Activated naive CD8-positive, alpha-beta T cell treated with anti-CD3 and anti-CD28 coated beads, Interleukin-2, amount 10 ng/mL, durations not matched to agents 7 days and 5 days (primary cell): ENCODE measurements at regions not wholly inside any gene's neighbourhood (a gene's known extent, or its start where the extent isn't known, plus 50 kb on each side); places are given as distances from the start of the nearest gene placed in this dataset.

Experiments
- ATAC-seq: fragments of 150-1000 bp; cut with Tn5 transposase; one replicate; pipeline ENCODE4 v1.10.0; 2021; ENCODE audit warnings: low read depth, moderate library complexity
- POLR2A ChIA-PET: fragments of 350-600 bp; sonication (Branson Sonifier 250); formaldehyde crosslinking; loops from one replicate; lab custom pipeline; 2021; ENCODE audit warnings: antibody characterized with exemption; lab: Charles Lee
- DNase-seq: peaks from one replicate; pipeline ENCODE4 v3.0.0; 2021
- H3K27ac Mint-ChIP-seq: one replicate; pipeline ENCODE4 v1.8.0; 2022; ENCODE audit warnings: mild to moderate bottlenecking, mixed read lengths
- H3K27me3 Mint-ChIP-seq: one replicate; pipeline ENCODE4 v1.8.0; 2022; ENCODE audit warnings: mild to moderate bottlenecking, moderate library complexity, mixed read lengths
- H3K36me3 Mint-ChIP-seq: one replicate; pipeline ENCODE4 v1.8.0; 2021; ENCODE audit warnings: mild to moderate bottlenecking, mixed read lengths
- H3K4me1 Mint-ChIP-seq: one replicate; pipeline ENCODE4 v1.8.0; 2021; ENCODE audit warnings: mixed read lengths
- H3K4me3 Mint-ChIP-seq: one replicate; pipeline ENCODE4 v1.8.0; 2022; ENCODE audit warnings: mild to moderate bottlenecking, moderate library complexity, mixed read lengths
- H3K9me3 Mint-ChIP-seq: one replicate; pipeline ENCODE4 v1.8.0; 2021; ENCODE audit warnings: mixed read lengths

DNA sequence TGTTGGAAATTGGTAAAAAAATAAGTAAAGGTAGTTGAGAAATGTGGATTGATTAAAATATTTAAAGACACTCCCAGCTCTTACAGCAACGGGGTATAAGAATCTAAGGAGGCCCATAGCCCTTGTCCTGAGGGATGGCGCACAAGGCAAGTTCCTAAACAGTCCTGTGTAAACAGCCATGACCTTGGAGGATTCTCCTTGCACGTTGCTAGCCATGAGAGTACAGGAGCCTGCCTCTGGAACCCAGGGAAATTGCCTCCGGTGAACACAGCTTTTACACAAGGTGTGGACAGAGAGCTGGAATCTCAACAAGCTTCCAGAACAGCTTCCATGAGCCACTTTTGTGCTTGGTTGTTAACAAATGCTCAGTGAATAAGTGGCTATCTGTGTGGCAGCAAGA lies 378.2 kb downstream of the FOXO1 start:
- H3K36me3 Mint-ChIP-seq = peaks cover under 1% of the 10 kb centered on the region
- H3K9me3 Mint-ChIP-seq = no peaks in the 10 kb centered on the region
- H3K4me3 Mint-ChIP-seq = no peak overlapping the region
- no peak overlapping the region for H3K27ac Mint-ChIP-seq
- ATAC-seq (no peak), DNase-seq (no peak)
- H3K4me1 Mint-ChIP-seq = peaks cover 5% of the 10 kb centered on the region
- H3K27me3 Mint-ChIP-seq = no peaks in the 10 kb centered on the region
- POLR2A ChIA-PET = no interaction called here

DNA sequence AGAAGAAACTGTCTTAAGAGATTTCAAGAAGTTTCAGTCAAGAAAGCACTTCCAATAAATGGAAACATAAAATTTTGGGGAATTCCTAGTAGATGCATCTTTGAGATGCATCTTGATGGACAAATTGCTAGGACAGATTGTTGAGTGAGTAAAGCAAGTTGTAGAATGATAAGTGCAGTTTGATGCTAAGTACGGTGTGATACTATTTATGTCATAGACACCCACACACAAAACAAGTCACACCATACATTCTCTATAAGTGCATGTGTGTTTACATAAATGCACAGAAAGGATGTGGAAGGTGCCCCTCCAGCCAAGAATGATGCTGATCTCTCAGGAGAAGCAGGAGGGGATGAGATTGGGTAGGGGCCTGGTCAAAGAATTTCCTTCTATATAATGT lies 375.7 kb downstream of the FOXO1 start:
- ATAC-seq (no peak), DNase-seq (no peak)
- POLR2A ChIA-PET = no interaction called here
- H3K4me1 Mint-ChIP-seq = peaks cover 5% of the 10 kb centered on the region
- no peak overlapping the region for H3K4me3 Mint-ChIP-seq
- H3K9me3 Mint-ChIP-seq = peaks cover 3% of the 10 kb centered on the region
- H3K27me3 Mint-ChIP-seq = no peaks in the 10 kb centered on the region
- peaks cover under 1% of the 10 kb centered on the region for H3K36me3 Mint-ChIP-seq
- H3K27ac Mint-ChIP-seq = no peak overlapping the region

DNA sequence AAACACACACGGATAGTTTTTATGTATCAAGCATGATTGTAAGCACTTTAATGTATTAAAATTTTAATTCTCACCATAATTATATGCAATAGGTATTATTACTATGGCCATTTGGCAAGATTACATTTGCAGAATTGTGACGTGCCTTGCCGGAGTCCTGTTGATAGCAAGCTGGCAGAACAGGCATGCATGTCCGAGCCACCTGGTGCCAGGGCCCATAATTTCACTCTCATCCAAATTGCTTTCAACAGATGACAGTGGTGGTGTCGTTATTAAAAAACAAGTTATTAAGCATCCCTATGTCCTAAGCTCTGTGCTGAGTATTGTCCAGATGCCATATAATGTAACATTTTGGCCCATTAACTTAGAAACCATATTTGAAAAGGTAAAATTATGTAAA lies 374.3 kb downstream of the FOXO1 start:
- POLR2A ChIA-PET = no interaction called here

DNA sequence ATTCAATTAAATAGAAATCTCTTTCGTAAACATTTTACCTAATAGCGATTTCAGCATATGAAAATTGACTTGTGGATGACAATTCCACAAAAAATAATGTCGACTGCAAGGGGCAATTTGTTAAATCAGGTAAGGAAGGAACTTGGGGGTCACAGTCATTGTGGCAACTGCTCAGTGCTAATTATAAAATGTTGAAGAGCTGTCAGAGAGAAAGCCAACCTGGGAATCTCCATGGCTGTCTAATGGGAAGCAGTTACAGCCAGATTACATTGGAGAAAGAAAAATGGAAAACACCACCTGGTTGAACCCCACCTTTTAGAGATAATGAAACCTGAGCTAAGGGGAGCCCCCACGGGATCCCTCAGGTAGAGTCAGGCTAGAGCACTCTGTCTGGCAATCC lies 373.9 kb downstream of the FOXO1 start:
- H3K36me3 Mint-ChIP-seq = peaks cover 5% of the 10 kb centered on the region
- peaks cover 5% of the 10 kb centered on the region for H3K4me1 Mint-ChIP-seq
- no peak for ATAC-seq
- DNase-seq = no peak
- H3K9me3 Mint-ChIP-seq = peaks cover 8% of the 10 kb centered on the region
- H3K4me3 Mint-ChIP-seq = no peak overlapping the region
- no peak overlapping the region for H3K27ac Mint-ChIP-seq
- H3K27me3 Mint-ChIP-seq = no peaks in the 10 kb centered on the region
- POLR2A ChIA-PET = no interaction called here

More for the DNA sequence above, 374.3 kb downstream of the FOXO1 start:
- peaks cover 8% of the 10 kb centered on the region for H3K9me3 Mint-ChIP-seq
- H3K27me3 Mint-ChIP-seq = no peaks in the 10 kb centered on the region
- H3K4me1 Mint-ChIP-seq = peaks cover 5% of the 10 kb centered on the region
- no peak overlapping the region for H3K4me3 Mint-ChIP-seq
- no peak overlapping the region for H3K27ac Mint-ChIP-seq
- no peak for ATAC-seq
- H3K36me3 Mint-ChIP-seq = peaks cover 5% of the 10 kb centered on the region
- DNase-seq = no peak

DNA sequence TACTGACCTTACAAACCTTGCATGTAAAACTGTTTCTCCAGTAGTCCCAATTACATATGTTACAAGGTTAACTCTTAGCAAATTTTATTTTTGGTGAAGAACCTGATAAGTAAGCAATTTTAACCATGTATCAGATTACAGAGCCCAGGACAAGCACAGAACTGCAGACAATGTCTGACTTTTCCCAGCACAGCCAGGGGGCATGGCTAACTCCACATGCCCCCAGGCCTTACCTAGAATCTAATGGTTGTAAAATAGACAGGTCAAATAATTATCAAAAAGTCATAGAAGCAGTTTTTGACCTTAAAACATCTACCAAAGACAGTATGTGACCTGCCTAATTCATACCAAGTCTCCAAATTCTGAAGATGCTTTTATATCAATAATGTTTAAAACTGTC lies 364.1 kb downstream of the FOXO1 start:
- H3K36me3 Mint-ChIP-seq = peaks cover 30% of the 10 kb centered on the region
- POLR2A ChIA-PET = interaction anchor here (0.6 kb wide), 1 partner anchor 10 kb away, joined by 3 read pairs; no protein-coding TSS in a partner anchor
- no peak for DNase-seq
- peaks cover 4% of the 10 kb centered on the region for H3K4me1 Mint-ChIP-seq
- ATAC-seq = no peak
- H3K27me3 Mint-ChIP-seq = no peaks in the 10 kb centered on the region
- no peak overlapping the region for H3K27ac Mint-ChIP-seq
- H3K9me3 Mint-ChIP-seq = peaks cover 39% of the 10 kb centered on the region
- no peak overlapping the region for H3K4me3 Mint-ChIP-seq

DNA sequence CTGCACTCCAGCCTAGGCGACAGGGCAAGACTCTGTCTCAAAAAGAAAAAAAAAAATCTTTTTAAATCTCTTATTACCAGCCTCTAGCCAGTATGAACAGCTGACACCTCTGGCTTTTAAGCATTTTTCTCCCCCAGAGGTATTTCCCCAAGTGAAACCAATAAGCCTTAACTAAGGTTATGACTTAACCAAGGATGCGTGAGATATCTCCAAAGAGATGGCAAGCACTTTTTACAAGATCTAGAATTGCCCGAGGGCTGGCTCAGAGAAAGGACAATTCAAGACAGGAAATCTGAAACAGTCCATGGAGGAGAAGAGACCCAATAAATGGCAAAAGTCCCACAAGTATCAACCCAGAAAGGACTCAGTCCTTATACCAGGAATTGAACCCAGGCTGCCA lies 362.1 kb downstream of the FOXO1 start:
- Mint-ChIP-seq H3K27ac (no peak overlapping the region), H3K4me1 (peaks cover 5% of the 10 kb centered on the region)
- POLR2A ChIA-PET = interaction anchor here (0.6 kb wide), 1 partner anchor 9 kb away, joined by 4 read pairs; no protein-coding TSS in a partner anchor

DNA sequence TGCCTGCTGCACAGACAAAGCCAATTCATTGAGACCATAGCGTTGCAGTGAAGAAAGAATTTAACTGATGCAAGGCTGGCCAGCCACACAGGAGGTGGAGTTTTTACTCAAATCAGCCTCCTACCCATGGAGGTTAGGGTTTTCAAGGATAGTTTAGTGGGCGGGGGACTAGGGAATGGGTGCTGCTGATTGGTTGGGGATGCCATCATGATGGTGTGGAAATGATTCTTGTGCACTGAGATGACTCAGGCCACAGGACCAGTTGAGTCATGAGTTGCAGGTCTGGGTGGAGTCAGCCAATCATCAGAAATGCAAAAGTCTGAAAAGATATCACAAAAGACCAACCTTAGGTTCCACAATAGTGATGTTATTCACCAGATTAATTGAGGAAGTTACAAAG lies 359.6 kb downstream of the FOXO1 start:
- Mint-ChIP-seq H3K27me3 (no peaks in the 10 kb centered on the region), H3K9me3 (peaks cover 34% of the 10 kb centered on the region), H3K36me3 (peaks cover 23% of the 10 kb centered on the region), H3K4me3 (no peak overlapping the region), H3K4me1 (peaks cover 5% of the 10 kb centered on the region), H3K27ac (no peak overlapping the region)
- POLR2A ChIA-PET = no interaction called here
- DNase-seq (no peak), ATAC-seq (no peak)

More for the DNA sequence above, 362.1 kb downstream of the FOXO1 start:
- Mint-ChIP-seq H3K27me3 (no peaks in the 10 kb centered on the region), H3K9me3 (peaks cover 44% of the 10 kb centered on the region), H3K4me3 (no peak overlapping the region), H3K36me3 (peaks cover 34% of the 10 kb centered on the region)
- ATAC-seq (no peak), DNase-seq (no peak)

DNA sequence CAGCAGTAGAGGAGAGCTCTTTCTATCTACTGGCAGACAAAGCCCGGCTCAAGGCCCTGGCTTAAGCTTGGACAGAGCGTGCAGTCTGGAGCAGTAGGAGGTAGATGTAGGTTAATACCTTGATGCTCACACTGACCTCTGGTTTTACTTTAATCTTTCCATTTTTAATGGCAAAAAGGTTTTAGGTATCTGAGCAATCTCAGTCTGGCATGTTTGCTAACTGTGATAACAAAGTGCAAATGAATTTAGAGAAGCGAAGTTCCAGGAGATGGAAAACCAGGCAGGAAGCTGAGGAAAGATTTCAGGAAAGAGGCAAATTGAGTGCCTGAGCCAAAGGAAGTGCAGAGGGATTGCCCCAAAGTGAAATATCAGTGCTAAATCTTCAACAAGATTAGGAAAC lies 356.6 kb downstream of the FOXO1 start:
- H3K4me1 Mint-ChIP-seq = peaks cover 15% of the 10 kb centered on the region
- no peak overlapping the region for H3K4me3 Mint-ChIP-seq
- peaks cover 16% of the 10 kb centered on the region for H3K36me3 Mint-ChIP-seq
- H3K27me3 Mint-ChIP-seq = no peaks in the 10 kb centered on the region
- POLR2A ChIA-PET = no interaction called here
- ATAC-seq (no peak), DNase-seq (no peak)
- H3K9me3 Mint-ChIP-seq = peaks cover 25% of the 10 kb centered on the region
- no peak overlapping the region for H3K27ac Mint-ChIP-seq

DNA sequence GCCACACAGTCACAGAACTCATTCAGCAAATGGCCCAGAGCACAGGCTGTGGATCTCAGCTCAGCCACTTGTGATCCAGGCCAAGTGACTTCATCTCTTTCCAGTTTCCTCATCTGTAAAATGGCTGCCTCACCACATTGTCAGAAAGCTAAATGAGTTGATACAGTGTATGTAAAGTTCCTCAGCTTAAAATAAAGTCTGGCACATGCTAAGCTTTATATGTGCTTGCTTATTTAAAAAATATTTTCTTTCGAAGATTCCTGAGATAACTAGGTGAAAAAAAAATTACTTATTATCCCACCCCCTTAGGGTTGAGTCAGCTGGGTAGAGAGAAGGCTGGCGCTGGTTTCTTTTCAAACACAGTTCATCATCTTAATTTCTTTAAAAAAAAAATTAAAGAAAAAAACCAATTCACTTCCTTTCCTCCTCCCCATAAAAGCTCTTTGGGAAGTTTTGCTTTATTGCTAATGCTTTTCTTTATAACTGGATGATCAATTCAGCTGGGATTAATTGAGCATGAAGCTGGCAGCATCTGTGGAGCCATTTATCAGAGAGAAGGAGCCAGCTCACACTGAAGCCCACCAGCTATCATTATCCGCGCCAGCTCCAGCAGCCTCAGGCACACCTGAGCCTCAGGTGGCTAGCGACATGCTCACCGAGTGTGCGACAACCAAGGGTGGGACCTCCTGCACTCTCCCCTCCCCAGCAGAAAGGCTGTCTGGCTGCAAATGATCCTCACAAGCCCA lies 354.9 kb downstream of the FOXO1 start:
- Mint-ChIP-seq H3K27ac (no peak overlapping the region), H3K27me3 (no peaks in the 10 kb centered on the region), H3K4me1 (peaks cover 31% of the 10 kb centered on the region), H3K4me3 (no peak overlapping the region), H3K9me3 (peaks cover 15% of the 10 kb centered on the region), H3K36me3 (peaks cover 11% of the 10 kb centered on the region)
- POLR2A ChIA-PET = no interaction called here
- DNase-seq (no peak), ATAC-seq (no peak)

DNA sequence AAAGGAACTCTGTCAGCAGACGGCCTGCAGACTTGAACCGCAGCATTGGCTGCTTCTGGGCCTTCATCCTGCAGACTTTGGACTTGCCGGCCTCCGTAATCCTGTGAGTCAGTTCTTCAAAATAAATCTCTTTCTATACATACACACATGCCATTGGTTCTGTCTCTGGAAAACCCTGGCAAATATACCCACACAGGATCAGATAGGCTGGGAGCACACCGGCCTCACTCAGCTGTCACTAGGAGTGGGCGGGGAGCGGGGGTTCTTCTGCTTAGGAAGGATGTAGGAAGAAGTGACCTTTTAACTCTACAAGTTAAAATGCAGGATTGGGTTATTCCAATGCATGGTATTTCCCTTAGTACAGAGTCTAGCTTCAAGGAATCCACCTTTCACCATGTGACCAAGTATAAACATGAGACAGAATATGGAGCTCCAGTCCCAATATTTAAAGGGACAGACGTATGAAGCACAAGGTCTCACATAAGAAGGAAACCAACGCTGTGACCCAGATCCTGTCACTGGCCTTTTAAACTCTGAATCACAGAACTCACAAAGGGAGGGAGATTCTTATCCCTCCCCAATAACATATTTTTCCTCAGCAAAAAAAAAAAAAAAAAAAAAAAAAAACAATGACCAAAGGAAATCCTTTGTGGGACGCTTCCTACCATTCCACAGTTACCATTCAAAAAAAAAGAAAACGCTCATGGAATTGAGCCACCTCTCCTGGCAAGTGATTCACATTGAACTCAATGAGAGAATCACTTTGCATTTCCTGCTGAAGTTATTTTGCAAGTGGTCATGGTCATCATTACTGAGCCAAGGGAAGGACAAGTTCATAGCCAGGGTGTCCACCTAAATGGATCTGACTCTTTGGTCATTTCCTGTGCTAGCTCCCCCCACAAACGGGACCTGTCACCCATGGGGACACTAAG lies 352.9 kb downstream of the FOXO1 start:
- DNase-seq (no peak), ATAC-seq (no peak)
- Mint-ChIP-seq H3K4me3 (no peak overlapping the region), H3K27me3 (no peaks in the 10 kb centered on the region), H3K36me3 (peaks cover under 1% of the 10 kb centered on the region), H3K9me3 (peaks cover 2% of the 10 kb centered on the region), H3K27ac (no peak overlapping the region), H3K4me1 (peaks cover 42% of the 10 kb centered on the region)
- POLR2A ChIA-PET = interaction anchor here (0.7 kb wide), 1 partner anchor 9 kb away, joined by 4 read pairs; no protein-coding TSS in a partner anchor

DNA sequence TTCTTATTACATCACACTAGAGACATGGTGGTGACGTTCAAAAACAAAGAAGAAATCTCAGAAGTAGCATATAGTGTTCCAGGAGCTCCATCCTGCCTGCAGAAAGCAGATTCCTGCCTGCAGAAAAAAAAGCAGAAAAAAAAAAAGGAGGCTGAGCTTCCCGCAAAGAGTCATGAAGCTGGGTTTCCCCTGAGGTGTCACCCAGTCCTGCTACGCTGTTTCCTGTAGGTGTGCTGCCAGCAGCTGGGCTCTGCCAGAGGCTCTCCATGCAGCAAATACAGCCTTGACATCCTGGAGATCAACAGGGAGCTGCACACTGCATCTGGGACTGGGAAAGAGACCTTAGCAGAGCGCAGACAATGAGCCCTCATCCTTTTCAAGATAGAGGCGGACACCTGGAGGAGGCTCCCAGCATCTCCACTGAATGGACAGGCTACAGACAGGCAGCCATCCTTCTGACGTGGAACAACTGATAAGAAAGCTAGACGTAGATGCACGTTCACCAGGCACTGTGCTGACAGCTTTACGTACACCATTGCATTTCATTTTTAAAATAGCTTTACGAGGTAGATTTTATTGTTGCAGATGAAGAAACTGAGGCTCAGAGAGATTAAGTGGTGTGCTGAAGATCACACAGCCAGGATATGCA lies 350.9 kb downstream of the FOXO1 start:
- Mint-ChIP-seq H3K27ac (peak overlapping the region; percentile 72), H3K27me3 (no peaks in the 10 kb centered on the region), H3K36me3 (no peaks in the 10 kb centered on the region), H3K9me3 (no peaks in the 10 kb centered on the region), H3K4me3 (peak overlapping the region; percentile 65), H3K4me1 (peaks cover 56% of the 10 kb centered on the region)
- peak; percentile 81 for ATAC-seq
- POLR2A ChIA-PET = interaction anchor here (0.6 to 1.0 kb wide), 3 partner anchors 44 to 350 kb away, joined by 3 to 4 read pairs (median 3); no protein-coding TSS in a partner anchor
- peak; percentile 40 for DNase-seq

DNA sequence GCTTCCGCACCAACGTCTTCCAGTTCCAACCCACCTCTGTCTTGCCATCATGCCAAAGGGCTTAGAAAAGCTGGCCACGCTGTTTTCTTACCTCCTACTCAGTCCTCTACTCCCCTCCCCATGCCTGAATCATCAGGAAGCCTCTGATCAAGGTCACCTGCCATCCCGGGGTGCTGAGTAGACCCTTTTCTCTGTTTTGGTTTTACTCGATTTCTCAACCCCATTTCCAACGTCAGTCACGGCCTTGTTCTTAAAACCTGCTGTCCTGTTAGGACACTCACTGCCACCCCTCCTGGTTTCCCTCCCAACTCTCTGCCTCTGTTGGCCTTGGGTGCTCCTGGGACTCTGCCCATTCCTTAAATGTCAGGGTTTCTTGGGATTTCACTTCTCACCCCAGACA lies 350.1 kb downstream of the FOXO1 start:
- H3K27ac Mint-ChIP-seq = peak overlapping the region; percentile 7
- H3K4me3 Mint-ChIP-seq = no peak overlapping the region
- no peaks in the 10 kb centered on the region for H3K36me3 Mint-ChIP-seq
- ATAC-seq = no peak
- no peaks in the 10 kb centered on the region for H3K27me3 Mint-ChIP-seq
- POLR2A ChIA-PET = no interaction called here
- H3K4me1 Mint-ChIP-seq = peaks cover 56% of the 10 kb centered on the region
- H3K9me3 Mint-ChIP-seq = no peaks in the 10 kb centered on the region
- no peak for DNase-seq

DNA sequence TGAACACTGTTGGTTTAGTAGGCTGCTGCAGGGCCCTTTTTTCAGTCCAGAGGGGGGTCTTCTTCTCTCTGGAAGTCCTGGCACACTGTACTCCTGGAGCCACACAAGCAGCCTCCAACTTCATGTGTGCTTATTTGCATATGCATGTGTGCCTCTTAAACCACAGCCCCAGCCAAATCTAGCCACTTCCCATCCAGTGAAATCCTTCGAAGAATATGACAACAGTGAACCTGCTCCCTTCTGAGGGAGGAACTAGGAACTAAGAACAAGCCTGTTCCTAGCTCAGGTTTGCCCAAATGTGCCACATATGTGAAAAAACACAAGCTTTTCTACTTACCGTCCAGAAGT lies 348.5 kb downstream of the FOXO1 start:
- peak overlapping the region; percentile 14 for H3K4me3 Mint-ChIP-seq
- ATAC-seq (peak; percentile 29), DNase-seq (no peak)
- H3K9me3 Mint-ChIP-seq = no peaks in the 10 kb centered on the region
- no peaks in the 10 kb centered on the region for H3K27me3 Mint-ChIP-seq
- peak overlapping the region; percentile 47 for H3K27ac Mint-ChIP-seq
- H3K36me3 Mint-ChIP-seq = no peaks in the 10 kb centered on the region
- POLR2A ChIA-PET = no interaction called here
- H3K4me1 Mint-ChIP-seq = peaks cover 56% of the 10 kb centered on the region
